ENCODE measurements at regions not wholly inside any gene's neighbourhood (a gene's known extent, or its start where the extent isn't known, plus 50 kb on each side); places are given as distances from the start of the nearest gene placed in this dataset.

DNA sequence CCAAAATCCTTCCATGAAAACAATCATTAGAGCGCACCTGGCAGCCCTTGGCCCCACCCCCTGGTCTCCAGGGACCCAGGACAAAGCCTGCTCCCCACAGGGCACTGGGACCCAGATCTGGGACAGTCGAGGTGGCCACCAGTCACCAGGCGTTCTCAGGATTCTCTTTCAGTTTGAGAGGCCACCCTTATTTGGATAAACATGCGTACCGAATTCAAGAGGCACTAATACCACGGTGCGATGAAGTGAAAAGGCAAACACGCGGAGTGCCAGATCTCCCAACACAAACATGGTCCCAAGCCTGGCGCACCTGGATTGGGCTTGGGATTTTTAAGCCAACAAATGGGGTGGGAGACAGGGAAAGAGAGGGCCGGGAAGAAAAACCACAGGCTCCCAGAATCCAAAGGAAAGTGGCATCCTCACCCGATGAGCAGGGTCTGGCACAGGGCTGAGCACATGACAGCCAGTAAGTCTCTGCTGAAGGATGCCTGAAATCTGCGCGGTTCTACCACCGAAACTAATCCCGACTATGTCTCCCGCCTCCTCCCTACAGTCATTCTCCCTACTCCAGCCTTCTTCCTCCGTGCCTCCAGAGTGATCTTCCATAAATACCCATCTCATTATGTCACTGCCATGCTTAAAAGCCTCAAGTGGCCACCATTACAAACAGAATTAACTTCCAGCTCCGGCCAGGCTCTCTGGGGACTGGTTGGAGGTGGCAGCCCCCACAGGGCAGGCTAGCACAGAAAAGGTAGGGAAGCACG lies 60.9 kb upstream of the KLHL29 start:
- TF ChIP-seq NFRKB (IDR thresholded peaks at IDR 0.05) (no peak), SUZ12 (IDR thresholded peaks at IDR 0.05) (no peak), FOXM1 (IDR thresholded peaks at IDR 0.05; ENCODE audit: borderline replicate concordance) (no peak), ELF4 (IDR thresholded peaks at IDR 0.05) (no peak), SP1 (IDR thresholded peaks at IDR 0.05) (no peak), ARNT (IDR thresholded peaks at IDR 0.05) (no peak), TARDBP (IDR thresholded peaks at IDR 0.05) (no peak), FOXK2 (IDR thresholded peaks at IDR 0.05) (no peak), HDGF (IDR thresholded peaks at IDR 0.05; ENCODE audit: borderline replicate concordance) (no peak), BHLHE40 (IDR thresholded peaks at IDR 0.05; ENCODE audit: borderline replicate concordance) (no peak), FOXA1 (IDR thresholded peaks at IDR 0.05) (no peak), L3MBTL2 (conservative IDR thresholded peaks at IDR 0.05) (no peak)
